C4-2B (cell line): ENCODE measurements at regions not wholly inside any gene's neighbourhood (a gene's known extent, or its start where the extent isn't known, plus 50 kb on each side); places are given as distances from the start of the nearest gene placed in this dataset.

Experiments
- ZFX ChIP-seq: fragments of 450-650 bp; IDR thresholded peaks from 2 replicates; pipeline ENCODE4 v1.6.1; 2017
- TF ChIP-seq, protein P1 (sequence below): fragments of 450-650 bp; conservative IDR thresholded peaks from 2 replicates; pipeline ENCODE4 v1.5.1; 2017; ENCODE audit warnings: mild to moderate bottlenecking

- TF ChIP-seq, protein P1, sequence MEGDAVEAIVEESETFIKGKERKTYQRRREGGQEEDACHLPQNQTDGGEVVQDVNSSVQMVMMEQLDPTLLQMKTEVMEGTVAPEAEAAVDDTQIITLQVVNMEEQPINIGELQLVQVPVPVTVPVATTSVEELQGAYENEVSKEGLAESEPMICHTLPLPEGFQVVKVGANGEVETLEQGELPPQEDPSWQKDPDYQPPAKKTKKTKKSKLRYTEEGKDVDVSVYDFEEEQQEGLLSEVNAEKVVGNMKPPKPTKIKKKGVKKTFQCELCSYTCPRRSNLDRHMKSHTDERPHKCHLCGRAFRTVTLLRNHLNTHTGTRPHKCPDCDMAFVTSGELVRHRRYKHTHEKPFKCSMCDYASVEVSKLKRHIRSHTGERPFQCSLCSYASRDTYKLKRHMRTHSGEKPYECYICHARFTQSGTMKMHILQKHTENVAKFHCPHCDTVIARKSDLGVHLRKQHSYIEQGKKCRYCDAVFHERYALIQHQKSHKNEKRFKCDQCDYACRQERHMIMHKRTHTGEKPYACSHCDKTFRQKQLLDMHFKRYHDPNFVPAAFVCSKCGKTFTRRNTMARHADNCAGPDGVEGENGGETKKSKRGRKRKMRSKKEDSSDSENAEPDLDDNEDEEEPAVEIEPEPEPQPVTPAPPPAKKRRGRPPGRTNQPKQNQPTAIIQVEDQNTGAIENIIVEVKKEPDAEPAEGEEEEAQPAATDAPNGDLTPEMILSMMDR, result no peak
- no peak for TF ChIP-seq ZFX
These were observed 291.0 kb upstream of the PPP2R3A start for GRCh38 chr3:135674508-135674907.
